Stimulated activated CD4-positive, alpha-beta T cell treated with anti-CD3 and anti-CD28 coated beads, Interleukin-1b, Interleukin-23, amount 100 ng/mL, for 48 hours (primary cell): ENCODE measurements at regions not wholly inside any gene's neighbourhood (a gene's known extent, or its start where the extent isn't known, plus 50 kb on each side); places are given as distances from the start of the nearest gene placed in this dataset.

Experiments used
- DNase-seq: peaks from one replicate; pipeline ENCODE4 v3.0.0-alpha.2; 2020

DNA sequence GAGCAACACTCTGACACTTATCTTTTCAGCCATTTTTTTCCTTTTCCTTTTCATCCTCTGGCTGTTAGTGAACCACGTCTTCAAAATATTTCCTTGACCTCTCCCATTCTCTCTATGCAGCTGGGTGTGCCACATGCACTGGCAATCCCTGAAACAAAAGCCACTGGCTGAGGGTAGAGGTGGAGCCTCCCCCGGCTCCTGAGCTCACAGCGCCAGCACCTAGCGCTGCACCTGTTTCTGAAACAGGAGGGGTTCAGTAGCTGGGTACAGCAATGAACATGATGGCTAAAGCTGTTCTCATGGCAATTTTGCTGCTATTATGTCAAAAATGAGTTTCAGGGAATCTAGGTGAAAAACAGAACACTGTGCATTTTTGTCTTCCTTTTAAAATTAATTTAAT, 314.7 kb upstream of the ATP10A start:
- DNase-seq, result no peak

DNA sequence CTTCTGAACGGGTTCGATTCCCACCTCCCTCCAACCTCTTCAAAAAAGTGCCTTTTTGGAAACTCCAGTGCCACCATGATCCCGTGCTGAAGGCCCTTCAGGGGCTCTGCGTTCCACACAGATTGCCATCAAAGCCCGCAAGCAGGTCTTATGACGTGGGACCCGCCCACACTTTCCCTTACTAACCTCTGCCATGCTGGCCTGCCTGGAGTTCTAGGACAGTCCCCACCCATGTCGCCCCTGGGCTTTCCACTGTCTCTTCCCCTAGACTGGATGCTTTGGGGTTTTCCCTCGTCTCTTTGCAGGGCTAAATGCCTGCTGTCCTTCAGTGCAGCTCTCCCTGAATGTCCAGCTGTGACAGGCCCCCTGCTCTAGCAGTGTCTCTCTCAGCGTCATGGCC, 313.7 kb upstream of the ATP10A start:
- DNase-seq, result no peak

DNA sequence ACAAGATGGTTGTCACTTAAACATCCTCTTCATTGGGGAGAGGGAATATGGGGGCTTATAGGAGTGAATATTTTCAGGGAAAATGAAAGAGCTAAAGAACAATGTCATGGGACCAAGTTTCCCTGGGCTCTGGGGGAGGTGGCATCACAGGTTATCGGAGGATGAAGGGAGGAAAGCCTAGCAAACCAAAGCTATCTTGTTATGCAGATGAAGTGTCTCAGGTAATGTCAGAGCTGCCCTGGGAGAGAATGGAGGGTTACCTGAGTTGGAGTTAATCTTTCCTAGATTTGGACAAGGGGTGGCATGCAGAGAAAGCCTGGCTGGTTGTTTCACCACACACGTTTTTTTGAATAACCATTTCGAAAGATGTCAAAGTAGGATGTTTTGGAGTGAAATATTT, 308.1 kb upstream of the ATP10A start:
- no peak for DNase-seq

GRCh38 chr15:26166429-26166828, 303.3 kb upstream of the ATP10A start:
- no peak for DNase-seq

DNA sequence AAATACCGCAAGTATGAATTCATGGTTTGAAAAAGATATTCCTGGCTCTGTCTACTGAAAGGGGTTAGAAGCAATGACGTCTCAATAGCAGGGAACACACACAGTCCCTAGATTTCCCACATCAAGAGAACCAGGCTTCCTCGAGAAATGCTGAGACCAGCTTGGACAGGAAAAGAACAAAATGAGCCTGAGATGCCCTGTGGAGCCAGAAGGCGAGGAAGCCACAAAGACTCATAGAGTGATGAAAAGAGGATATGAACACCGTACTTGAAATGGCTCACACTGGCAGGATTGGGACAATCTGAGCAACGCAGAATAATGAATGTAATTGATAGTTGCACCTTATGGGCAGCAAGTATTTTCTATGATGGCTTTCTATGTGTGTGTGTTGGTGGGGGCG, 302.4 kb upstream of the ATP10A start:
- DNase-seq, result no peak

DNA sequence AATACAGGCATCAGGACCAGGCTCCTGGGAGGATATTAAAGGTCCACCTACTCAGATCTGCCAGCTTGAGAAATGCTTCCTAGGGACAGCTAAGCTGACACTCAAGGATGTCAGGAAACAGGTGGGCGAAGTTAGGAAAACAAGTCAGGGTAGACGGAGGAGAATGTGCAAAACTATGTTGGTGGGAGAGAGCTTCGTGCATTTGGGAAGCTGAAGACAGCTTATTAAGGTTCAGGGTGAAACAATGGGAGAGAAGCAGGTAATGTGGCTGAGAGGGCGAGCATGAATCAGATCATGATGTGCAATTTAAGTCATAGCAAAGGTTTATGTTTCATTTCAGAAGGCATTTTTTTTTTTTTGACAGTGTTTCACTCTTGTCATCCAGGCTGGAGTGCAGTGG, 297.2 kb upstream of the ATP10A start:
- no peak for DNase-seq

GRCh38 chr15:26158176-26158575, 295.0 kb upstream of the ATP10A start:
- DNase-seq, result no peak

GRCh38 chr15:26157081-26157480, 294.0 kb upstream of the ATP10A start:
- no peak for DNase-seq

DNA sequence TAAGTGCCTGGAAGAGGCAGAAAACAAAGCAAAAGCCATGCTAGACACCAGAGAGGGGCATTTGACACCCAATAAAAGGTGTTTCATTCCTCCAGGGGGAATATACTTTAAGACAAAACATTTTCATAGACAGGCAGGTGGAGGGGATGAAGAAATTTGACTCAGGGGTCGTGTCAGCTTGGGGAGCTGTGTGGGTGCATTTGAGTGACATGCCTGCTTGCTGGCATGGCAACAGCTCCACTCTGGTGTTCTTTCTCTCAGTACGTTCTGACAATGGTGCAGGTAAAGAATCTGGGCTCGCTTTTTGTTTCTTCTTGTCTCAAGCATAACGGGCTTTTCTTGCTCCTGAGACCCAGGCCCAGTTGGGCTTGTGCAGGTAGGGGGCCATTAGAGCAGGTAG, 292.9 kb upstream of the ATP10A start:
- no peak for DNase-seq

DNA sequence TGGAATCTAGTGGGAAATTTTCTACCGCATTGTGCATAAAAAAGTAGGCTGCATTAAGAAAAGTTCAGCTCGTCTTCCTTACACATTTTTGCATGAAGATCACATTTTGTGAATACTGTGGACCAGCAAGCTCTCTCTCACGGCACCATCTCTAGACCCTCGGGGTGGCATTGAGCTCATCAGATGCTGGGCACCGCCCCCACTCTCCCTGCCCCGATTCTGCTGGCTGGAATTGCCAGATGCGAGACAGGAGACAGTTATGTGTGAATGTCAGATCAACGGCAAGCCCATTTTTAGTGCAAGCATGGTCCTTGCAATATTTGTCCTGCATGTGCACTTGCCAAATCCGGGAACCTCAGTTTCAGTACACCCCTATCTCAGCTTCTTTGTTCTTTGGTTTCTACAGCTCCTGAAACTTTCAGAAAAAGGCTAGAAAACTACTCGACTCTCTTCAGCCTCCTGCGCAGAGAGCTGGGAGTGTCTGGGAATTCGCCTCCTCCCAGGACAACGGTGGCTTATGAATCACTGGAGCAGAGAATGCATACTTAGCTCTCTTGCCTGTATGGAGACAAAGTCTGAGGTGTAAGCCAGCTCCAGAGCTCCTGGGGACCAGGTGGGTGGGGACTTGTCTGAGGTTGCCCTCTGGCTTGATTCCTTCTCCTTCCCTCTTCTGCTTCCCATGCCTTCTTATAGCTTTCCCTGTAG, 285.2 kb upstream of the ATP10A start:
- DNase-seq, result no peak

- no peak for DNase-seq
These were observed 283.1 kb upstream of the ATP10A start for GRCh38 chr15:26146202-26146601.

DNA sequence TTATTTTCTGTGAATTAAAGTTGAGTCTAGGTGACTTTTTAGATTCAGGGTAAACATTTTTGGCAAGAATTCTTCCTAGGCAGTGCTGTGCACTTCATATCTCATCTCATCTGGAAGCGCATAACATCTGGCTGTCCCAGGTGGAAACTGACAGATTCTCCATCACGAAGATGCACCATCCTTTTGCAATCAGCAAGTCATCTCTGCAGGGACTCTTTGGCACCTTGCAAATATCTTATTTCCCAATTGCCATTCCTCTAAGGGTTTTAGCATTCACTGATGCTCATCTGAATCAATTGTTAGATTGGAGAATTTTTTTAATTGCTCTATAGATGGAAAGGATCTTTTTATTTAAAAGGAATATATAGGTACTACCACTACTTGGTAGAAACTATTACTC, 282.7 kb upstream of the ATP10A start:
- no peak for DNase-seq

GRCh38 chr15:26144836-26145235, 281.7 kb upstream of the ATP10A start:
- no peak for DNase-seq

- DNase-seq, result no peak
These were observed 280.1 kb upstream of the ATP10A start for GRCh38 chr15:26143221-26143620.

DNA sequence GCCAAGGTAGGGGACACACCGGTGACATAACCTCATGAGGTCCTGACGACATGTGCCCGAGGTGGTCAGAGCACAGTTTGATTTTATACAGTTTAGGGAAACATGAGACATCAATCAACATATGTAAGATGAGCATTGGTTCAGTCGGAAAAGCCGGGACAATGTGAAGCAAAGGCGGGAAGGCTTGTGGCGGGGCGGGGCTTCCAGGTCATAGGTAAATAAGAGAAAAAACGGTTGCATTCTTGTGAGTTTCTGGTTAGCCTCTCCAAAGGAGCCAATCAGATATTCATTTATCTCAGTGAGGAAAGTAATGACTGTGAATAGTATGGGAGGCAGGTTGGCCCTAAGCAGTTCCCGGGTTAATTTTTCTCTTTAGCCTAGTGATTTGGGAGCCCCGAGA, 271.7 kb upstream of the ATP10A start:
- DNase-seq, result no peak

GRCh38 chr15:26134152-26134551, 271.0 kb upstream of the ATP10A start:
- no peak for DNase-seq

GRCh38 chr15:26132811-26133210, 269.7 kb upstream of the ATP10A start:
- no peak for DNase-seq

- DNase-seq, result no peak
These were observed 266.7 kb upstream of the ATP10A start for GRCh38 chr15:26129852-26130251.

DNA sequence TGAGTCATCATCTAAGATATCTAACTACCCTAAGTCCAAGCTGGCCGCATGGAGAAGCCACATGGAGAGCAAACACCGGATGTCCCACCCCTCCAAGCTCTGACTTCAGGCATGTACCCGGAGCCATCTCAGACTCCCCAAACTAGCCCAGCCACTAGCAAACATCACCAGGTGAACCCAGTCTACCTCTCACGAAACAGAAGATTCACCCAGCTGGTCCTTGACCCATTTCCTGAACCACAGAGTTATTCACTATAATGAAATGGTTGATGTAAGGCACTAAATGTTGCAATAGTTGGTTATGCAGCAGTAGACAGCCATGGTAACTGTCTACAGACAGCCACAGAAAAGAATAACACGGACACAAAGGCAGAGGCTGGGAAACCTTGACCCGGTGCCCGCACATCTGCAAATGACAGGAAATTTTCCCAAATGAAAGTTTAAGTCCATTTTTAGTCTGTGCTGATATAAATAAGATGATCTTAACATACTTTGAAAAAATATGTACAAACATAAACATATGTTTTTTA, 265.5 kb upstream of the ATP10A start:
- DNase-seq, result no peak

DNA sequence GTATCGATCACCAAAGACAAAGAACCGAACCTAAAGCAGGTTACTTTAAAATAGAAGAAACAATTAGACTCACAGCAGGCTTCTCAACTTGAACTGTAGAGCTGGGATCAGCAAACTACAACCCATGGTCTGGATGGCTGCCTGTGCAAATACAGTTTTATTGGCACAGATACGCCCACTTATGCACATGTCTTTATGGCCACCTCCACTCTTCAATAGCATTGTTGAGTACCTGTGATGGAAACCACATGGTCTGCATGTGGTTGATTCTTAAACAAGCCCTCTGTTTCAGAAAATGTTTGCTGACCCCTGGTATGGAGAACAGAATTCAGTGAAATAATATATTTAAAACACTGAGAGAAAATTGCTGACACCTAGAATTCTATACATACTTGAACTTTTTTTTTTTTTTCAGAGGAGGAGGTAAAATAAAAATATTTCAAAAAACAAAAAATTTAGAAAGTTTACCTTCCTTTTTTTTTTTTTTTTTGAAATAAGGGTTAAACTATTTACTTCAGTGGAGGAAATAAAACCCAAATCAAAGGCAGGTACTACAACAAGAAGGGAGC, 263.8 kb upstream of the ATP10A start:
- DNase-seq, result no peak

DNA sequence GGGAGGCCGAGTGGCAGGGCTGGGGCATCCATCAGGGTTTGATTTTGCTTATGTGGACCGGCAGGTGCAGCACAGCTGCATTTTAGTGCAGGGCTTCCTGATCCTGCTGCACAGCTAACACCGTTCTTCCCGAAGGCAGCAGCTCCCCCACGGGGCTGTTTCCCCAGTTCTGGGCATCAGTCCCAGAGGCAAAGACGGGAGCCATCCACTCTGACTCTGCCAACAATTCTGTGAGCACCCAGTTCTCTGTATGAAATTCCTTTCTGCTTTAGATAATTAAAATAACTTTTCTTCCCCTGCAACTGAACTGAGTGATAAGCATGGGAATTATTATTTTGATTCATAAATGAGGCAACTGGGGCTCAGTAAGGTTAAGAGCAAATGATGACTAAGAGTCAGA, 262.9 kb upstream of the ATP10A start:
- no peak for DNase-seq

DNA sequence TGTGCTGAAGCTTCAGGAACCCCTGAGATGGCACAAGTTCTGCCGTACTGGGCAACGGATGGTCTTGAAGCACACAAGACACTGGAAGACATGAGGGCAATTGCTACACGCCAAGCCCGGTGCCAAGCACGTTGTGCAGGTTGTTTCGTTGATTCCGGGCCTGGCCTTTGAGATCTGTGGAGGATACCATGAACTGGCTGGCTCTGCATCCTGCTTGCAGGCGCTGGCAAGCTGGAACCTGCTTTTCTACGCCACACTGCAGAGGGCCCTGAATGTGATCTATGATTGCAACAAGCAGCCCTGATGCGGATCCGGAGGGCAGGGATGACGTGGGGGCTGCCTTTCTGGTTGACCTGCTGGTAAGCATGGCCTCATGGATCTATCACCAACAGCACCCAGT, 262.5 kb upstream of the ATP10A start:
- DNase-seq, result no peak

DNA sequence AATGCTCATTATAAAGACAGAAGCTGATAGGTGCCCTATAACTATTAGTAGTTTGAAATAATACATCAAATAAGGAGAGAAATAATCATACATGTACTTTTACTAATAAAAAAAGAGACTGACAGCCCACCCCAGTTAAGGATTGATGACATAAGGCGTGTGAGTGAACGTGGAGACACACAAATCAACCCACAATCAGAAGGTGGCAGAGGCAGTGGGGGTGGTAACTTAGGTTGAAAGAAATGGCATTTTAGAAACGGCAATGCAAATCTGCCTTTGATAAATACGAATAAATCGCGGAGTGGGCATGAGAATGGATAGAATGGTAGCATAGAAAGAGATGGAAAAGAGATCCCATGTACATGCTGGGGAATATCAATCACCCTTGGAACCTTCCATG, 256.2 kb upstream of the ATP10A start:
- no peak for DNase-seq

DNA sequence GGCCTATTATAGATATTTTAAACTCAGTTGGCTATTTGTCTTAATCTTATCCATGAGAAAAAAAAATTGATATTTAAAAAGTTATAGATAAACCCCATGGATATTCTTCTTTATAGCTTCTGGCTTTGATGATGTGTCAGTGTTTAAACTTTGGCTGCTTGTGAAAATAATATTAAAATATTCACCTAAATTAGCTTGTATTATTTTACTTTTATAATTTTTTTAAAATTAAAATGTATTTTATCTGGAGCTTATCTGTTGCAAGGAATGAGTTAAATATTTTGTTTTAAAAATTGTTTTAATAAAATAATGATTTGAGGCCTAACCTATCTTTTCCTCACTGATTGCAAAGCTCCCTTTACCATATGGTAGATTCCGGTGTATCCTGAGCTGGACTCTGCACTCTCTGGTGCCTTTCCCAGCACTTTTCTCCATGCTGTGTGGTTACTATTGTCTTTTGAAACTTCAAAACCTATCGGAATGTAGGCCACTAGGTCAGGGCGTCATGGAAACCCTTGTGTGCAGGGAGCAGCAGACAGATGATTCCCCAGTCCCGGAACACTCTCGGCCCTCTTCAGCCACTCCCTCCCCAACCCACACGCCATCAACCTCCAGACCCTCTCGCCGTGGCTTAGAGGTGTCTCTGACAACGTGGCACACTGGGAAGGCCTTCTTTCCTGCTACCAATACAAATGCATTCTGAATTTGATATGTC, 252.3 kb upstream of the ATP10A start:
- DNase-seq, result no peak
